ENCODE measurements at regions not wholly inside any gene's neighbourhood (a gene's known extent, or its start where the extent isn't known, plus 50 kb on each side); places are given as distances from the start of the nearest gene placed in this dataset.

DNA sequence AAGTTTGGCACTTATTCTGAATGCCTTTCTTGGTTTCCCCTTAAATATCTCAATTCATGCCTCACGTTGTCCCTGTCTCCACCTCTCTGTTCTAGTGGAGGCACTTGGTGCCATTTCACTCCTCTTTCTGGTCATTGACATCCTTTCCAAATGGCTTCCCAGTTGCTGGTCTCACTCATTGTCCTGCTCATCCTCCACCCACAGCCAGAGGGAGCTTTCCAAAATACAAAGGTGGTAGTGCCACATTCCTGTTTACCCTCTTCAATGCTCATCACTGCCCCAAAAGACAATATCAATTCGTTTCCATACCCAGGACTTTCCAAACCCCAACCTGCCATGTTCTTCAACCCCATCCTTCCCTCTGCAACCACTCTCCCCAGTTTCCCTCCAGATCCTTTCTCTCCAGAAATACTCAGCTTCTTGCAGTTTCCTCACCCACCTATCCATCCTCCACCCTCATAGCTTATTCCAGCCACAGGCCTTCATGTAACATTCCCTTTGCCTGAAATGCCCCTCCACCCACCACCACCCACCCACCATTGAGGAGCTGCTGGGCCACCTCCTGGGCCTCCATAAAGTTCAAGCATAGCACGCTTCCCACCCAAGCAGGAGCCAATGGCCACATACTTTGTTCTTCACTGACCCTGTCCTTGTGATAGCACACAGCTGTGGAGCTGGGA lies 63.1 kb upstream of the ADRB1 start:
- H3K36me3 Mint-ChIP-seq (ENCODE audit: low read depth), result no peaks in the 10 kb centered on the region
- TF ChIP-seq, protein P1, sequence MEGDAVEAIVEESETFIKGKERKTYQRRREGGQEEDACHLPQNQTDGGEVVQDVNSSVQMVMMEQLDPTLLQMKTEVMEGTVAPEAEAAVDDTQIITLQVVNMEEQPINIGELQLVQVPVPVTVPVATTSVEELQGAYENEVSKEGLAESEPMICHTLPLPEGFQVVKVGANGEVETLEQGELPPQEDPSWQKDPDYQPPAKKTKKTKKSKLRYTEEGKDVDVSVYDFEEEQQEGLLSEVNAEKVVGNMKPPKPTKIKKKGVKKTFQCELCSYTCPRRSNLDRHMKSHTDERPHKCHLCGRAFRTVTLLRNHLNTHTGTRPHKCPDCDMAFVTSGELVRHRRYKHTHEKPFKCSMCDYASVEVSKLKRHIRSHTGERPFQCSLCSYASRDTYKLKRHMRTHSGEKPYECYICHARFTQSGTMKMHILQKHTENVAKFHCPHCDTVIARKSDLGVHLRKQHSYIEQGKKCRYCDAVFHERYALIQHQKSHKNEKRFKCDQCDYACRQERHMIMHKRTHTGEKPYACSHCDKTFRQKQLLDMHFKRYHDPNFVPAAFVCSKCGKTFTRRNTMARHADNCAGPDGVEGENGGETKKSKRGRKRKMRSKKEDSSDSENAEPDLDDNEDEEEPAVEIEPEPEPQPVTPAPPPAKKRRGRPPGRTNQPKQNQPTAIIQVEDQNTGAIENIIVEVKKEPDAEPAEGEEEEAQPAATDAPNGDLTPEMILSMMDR (IDR thresholded peaks at IDR 0.05), result peak; percentile 37; the same call in 1 of the 2 replicates
- peaks cover 2% of the 10 kb centered on the region for H3K27me3 Mint-ChIP-seq (ENCODE audit: insufficient read depth)
- no peak for DNase-seq
- no peak overlapping the region for H3K4me3 Mint-ChIP-seq
- H3K27ac Mint-ChIP-seq, result no peak overlapping the region
- no peaks in the 10 kb centered on the region for H3K9me3 Mint-ChIP-seq
- no peaks in the 10 kb centered on the region for H3K4me1 Mint-ChIP-seq (ENCODE audit: low read depth)

- DNase-seq, result no peak
- no peaks in the 10 kb centered on the region for H3K4me1 Mint-ChIP-seq (ENCODE audit: low read depth)
- TF ChIP-seq, protein P1 (IDR thresholded peaks at IDR 0.05), result no peak
- no peaks in the 10 kb centered on the region for H3K9me3 Mint-ChIP-seq
- no peak overlapping the region for H3K4me3 Mint-ChIP-seq
- H3K27me3 Mint-ChIP-seq (ENCODE audit: insufficient read depth), result peaks cover 9% of the 10 kb centered on the region
- H3K36me3 Mint-ChIP-seq (ENCODE audit: low read depth), result no peaks in the 10 kb centered on the region
- H3K27ac Mint-ChIP-seq, result no peak overlapping the region
These were observed 61.4 kb upstream of the ADRB1 start for GRCh38 chr10:113982296-113982695.

DNA sequence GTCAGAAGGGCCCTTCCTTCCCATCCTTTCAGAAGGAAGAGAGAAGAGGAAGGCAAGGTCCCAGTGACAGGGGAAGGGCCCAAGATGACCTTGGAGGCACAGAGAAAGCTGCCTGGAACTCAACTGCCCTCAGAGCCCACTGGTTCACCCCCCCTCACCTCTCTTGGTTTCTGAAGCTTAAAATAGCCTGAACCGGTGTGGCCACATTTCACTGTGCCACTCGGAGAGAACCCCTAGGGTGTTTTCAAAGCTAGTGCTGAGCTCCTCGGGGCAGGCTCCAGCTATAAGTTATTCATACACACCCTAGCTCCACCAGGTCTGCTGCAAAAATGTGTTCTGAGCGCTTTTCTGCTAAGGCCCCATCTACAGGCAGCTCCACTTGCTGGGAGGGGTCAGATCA lies 60.9 kb upstream of the ADRB1 start:
- TF ChIP-seq, protein P1 (IDR thresholded peaks at IDR 0.05), result no peak
- Mint-ChIP-seq H3K9me3 (no peaks in the 10 kb centered on the region), H3K4me1 (ENCODE audit: low read depth) (no peaks in the 10 kb centered on the region), H3K36me3 (ENCODE audit: low read depth) (no peaks in the 10 kb centered on the region), H3K27ac (no peak overlapping the region), H3K4me3 (no peak overlapping the region), H3K27me3 (ENCODE audit: insufficient read depth) (peaks cover 13% of the 10 kb centered on the region)
- no peak for DNase-seq

DNA sequence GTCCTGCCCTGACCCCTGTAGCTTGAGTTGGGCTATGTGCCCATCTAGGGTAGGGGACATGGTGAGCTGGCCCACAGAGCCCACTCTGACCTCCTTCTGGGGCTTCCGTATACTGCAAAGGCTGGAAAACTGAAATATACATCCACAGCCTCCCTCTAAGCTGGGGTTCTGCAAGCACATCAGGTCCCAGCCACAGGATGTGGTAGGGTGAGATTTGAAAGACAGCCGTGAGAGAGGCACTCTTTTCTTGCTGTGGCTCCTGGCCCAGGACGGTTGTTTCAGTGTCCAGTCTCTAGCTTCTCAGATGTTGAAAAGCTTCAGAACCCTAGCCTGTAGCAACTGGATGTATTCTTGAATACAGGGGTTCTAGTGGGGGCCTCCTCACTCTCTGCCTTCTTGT lies 60.1 kb upstream of the ADRB1 start:
- H3K27ac Mint-ChIP-seq, result no peak overlapping the region
- H3K27me3 Mint-ChIP-seq (ENCODE audit: insufficient read depth), result peaks cover 15% of the 10 kb centered on the region
- H3K9me3 Mint-ChIP-seq, result no peaks in the 10 kb centered on the region

GRCh38 chr10:113985297-113985844 lies 58.3 kb upstream of the ADRB1 start:
- H3K4me1 Mint-ChIP-seq (ENCODE audit: low read depth), result no peaks in the 10 kb centered on the region
- TF ChIP-seq, protein P1 (IDR thresholded peaks at IDR 0.05), result no peak
- H3K27ac Mint-ChIP-seq, result no peak overlapping the region
- H3K27me3 Mint-ChIP-seq (ENCODE audit: insufficient read depth), result peaks cover 14% of the 10 kb centered on the region
- H3K36me3 Mint-ChIP-seq (ENCODE audit: low read depth), result no peaks in the 10 kb centered on the region
- DNase-seq, result no peak
- H3K4me3 Mint-ChIP-seq, result no peak overlapping the region
- no peaks in the 10 kb centered on the region for H3K9me3 Mint-ChIP-seq

More for the DNA sequence above, 60.1 kb upstream of the ADRB1 start:
- Mint-ChIP-seq H3K36me3 (ENCODE audit: low read depth) (no peaks in the 10 kb centered on the region), H3K4me3 (no peak overlapping the region), H3K4me1 (ENCODE audit: low read depth) (no peaks in the 10 kb centered on the region)
- DNase-seq, result no peak
- TF ChIP-seq, protein P1 (IDR thresholded peaks at IDR 0.05), result no peak
